NB4 (cell line): ENCODE measurements at regions not wholly inside any gene's neighbourhood (a gene's known extent, or its start where the extent isn't known, plus 50 kb on each side); places are given as distances from the start of the nearest gene placed in this dataset.

ENCODE experiments used
- CTCF ChIP-seq: IDR thresholded peaks from one replicate; pipeline ENCODE4 v1.5.1; 2012; ENCODE audit warnings: low read depth, low read length
- POLR2A ChIP-seq: IDR thresholded peaks from 2 replicates; pipeline ENCODE4 v1.6.1; 2011; ENCODE audit warnings: mild to moderate bottlenecking; ENCODE audit not compliant: insufficient read length; ENCODE audit errors: extremely low read depth

- TF ChIP-seq CTCF (no peak), POLR2A (no peak)
These were observed 1491.0 kb downstream of the SI start for GRCh38 chr3:163587342-163587741.
